H9 (cell line): ENCODE measurements at regions not wholly inside any gene's neighbourhood (a gene's known extent, or its start where the extent isn't known, plus 50 kb on each side); places are given as distances from the start of the nearest gene placed in this dataset.

Source experiments
- DNase-seq: peaks from one replicate; pipeline ENCODE4 v3.0.0-alpha.2; 2017
- H2AFZ ChIP-seq: one replicate; pipeline ENCODE4 v1.6.1; 2013; ENCODE audit warnings: mild to moderate bottlenecking, low read length, control low read depth, moderate library complexity
- H2AK5ac ChIP-seq: 2 replicates; pipeline ENCODE4 v1.6.1; 2013; ENCODE audit warnings: low read length, control low read depth, mixed read lengths; ENCODE audit not compliant: insufficient read length
- H2BK120ac ChIP-seq: one replicate; pipeline ENCODE4 v1.6.1; 2013; ENCODE audit warnings: low read depth, mild to moderate bottlenecking, low read length, control low read depth, inconsistent platforms; ENCODE audit not compliant: poor library complexity, severe bottlenecking
- H2BK12ac ChIP-seq: 2 replicates; pipeline ENCODE4 v1.6.1; 2013; ENCODE audit warnings: low read length, control low read depth, mixed read lengths, low read depth; ENCODE audit not compliant: insufficient read length
- H2BK15ac ChIP-seq: 2 replicates; pipeline ENCODE4 v1.6.1; 2013; ENCODE audit warnings: low read depth, low read length, control low read depth
- H2BK20ac ChIP-seq: one replicate; pipeline ENCODE4 v1.6.1; 2013; ENCODE audit warnings: low read depth, mild to moderate bottlenecking, low read length, control low read depth, inconsistent platforms; ENCODE audit not compliant: poor library complexity, severe bottlenecking
- H2BK5ac ChIP-seq: 2 replicates; pipeline ENCODE4 v1.6.1; 2013; ENCODE audit warnings: low read length, control low read depth, mixed read lengths; ENCODE audit not compliant: insufficient read length
- H3K14ac ChIP-seq: 2 replicates; pipeline ENCODE4 v1.6.1; 2013; ENCODE audit warnings: low read length, control low read depth; ENCODE audit not compliant: insufficient read depth
- H3K18ac ChIP-seq: 2 replicates; pipeline ENCODE4 v1.6.1; 2013; ENCODE audit warnings: low read depth, mild to moderate bottlenecking, mixed read lengths, low read length, control low read depth; ENCODE audit not compliant: insufficient read length
- H3K23ac ChIP-seq: 2 replicates; pipeline ENCODE4 v1.6.1; 2013; ENCODE audit warnings: low read length, control low read depth, mixed read lengths, low read depth; ENCODE audit not compliant: insufficient read length
- H3K23me2 ChIP-seq: 2 replicates; pipeline ENCODE4 v1.6.1; 2013; ENCODE audit warnings: low read depth, mild to moderate bottlenecking, mixed read lengths, low read length, control low read depth; ENCODE audit not compliant: insufficient read length, poor library complexity, severe bottlenecking
- H3K27ac ChIP-seq: 2 replicates; pipeline ENCODE4 v1.5.1; 2013; ENCODE audit warnings: low read length, control low read depth, mixed read lengths, low read depth; ENCODE audit not compliant: insufficient read length
- H3K27me3 ChIP-seq: 2 replicates; pipeline ENCODE4 v1.6.1; 2013; ENCODE audit warnings: low read length, control low read depth, inconsistent platforms; ENCODE audit not compliant: insufficient read depth
- H3K4ac ChIP-seq: 2 replicates; pipeline ENCODE4 v1.6.1; 2013; ENCODE audit warnings: low read depth, mild to moderate bottlenecking, control low read depth, inconsistent platforms, low read length, moderate library complexity
- H3K4me1 ChIP-seq: 2 replicates; pipeline ENCODE4 v1.6.1; 2013; ENCODE audit warnings: low read length, control low read depth, inconsistent platforms; ENCODE audit not compliant: insufficient read depth
- H3K4me2 ChIP-seq: 2 replicates; pipeline ENCODE4 v1.6.1; 2013; ENCODE audit warnings: low read length, control low read depth, mixed read lengths; ENCODE audit not compliant: insufficient read length, insufficient read depth
- H3K56ac ChIP-seq: 2 replicates; pipeline ENCODE4 v1.6.1; 2013; ENCODE audit warnings: low read depth, mild to moderate bottlenecking, mixed read lengths, low read length, control low read depth; ENCODE audit not compliant: insufficient read length
- H3K79me1 ChIP-seq: 2 replicates; pipeline ENCODE4 v1.6.1; 2013; ENCODE audit warnings: low read depth, mild to moderate bottlenecking, moderate library complexity, low read length, control low read depth, inconsistent platforms; ENCODE audit not compliant: insufficient read depth, poor library complexity, severe bottlenecking
- H3K79me2 ChIP-seq: 2 replicates; pipeline ENCODE4 v1.6.1; 2013; ENCODE audit warnings: low read length, control low read depth, inconsistent platforms; ENCODE audit not compliant: insufficient read depth
- H3K9ac ChIP-seq: 2 replicates; pipeline ENCODE4 v1.6.1; 2013; ENCODE audit warnings: low read length, control low read depth, mixed read lengths; ENCODE audit not compliant: insufficient read length; ENCODE audit errors: extremely low read depth
- H3K9me3 ChIP-seq: one replicate; pipeline ENCODE4 v1.6.1; 2013; ENCODE audit warnings: low read depth, low read length, inconsistent platforms; ENCODE audit not compliant: control insufficient read depth
- H3T11ph ChIP-seq: one replicate; pipeline ENCODE4 v1.6.1; 2013; ENCODE audit warnings: mild to moderate bottlenecking, low read length, control low read depth, inconsistent platforms
- H4K20me1 ChIP-seq: one replicate; pipeline ENCODE4 v1.6.1; 2013; ENCODE audit not compliant: control insufficient read depth, insufficient read length, insufficient read depth
- H4K5ac ChIP-seq: 2 replicates; pipeline ENCODE4 v1.6.1; 2013; ENCODE audit warnings: low read depth, mild to moderate bottlenecking, mixed read lengths, low read length, control low read depth; ENCODE audit not compliant: insufficient read length
- H4K8ac ChIP-seq: replicated peaks from 2 replicates; pipeline ENCODE4 v1.6.1; 2013; ENCODE audit warnings: low read length, control low read depth, mixed read lengths, low read depth; ENCODE audit not compliant: insufficient read length
- H4K91ac ChIP-seq: 2 replicates; pipeline ENCODE4 v1.6.1; 2013; ENCODE audit warnings: low read depth, mild to moderate bottlenecking, moderate library complexity, mixed read lengths, low read length, control low read depth; ENCODE audit not compliant: insufficient read length
- H3K27ac Mint-ChIP-seq, 3 experiments: 2 replicates in 2 of 3; 3 replicates in 1 of 3; pipeline ENCODE4 v1.8.0; 2020 to 2021; ENCODE audit warnings: mixed read lengths in 3 of 3, mild to moderate bottlenecking in 1 of 3, moderate library complexity in 1 of 3
- H3K27me3 Mint-ChIP-seq: 2 replicates; pipeline ENCODE4 v1.8.0; 2021; ENCODE audit warnings: low read depth, mild to moderate bottlenecking, moderate library complexity, mixed read lengths
- H3K36me3 Mint-ChIP-seq, 3 experiments: 2 replicates in 2 of 3; 3 replicates in 1 of 3; pipeline ENCODE4 v1.8.0; 2020 to 2021; ENCODE audit warnings: low read depth in 3 of 3, mixed read lengths in 3 of 3; ENCODE audit not compliant: insufficient read depth in 1 of 3
- H3K4me1 Mint-ChIP-seq, 2 experiments: 2 replicates each; pipeline ENCODE4 v1.8.0; 2020; ENCODE audit warnings: mixed read lengths in 2 of 2
- H3K4me3 Mint-ChIP-seq, 2 experiments: 2 replicates in 1 of 2; 3 replicates in 1 of 2; pipeline ENCODE4 v1.8.0; 2020 to 2021; ENCODE audit warnings: mild to moderate bottlenecking in 2 of 2, mixed read lengths in 2 of 2, moderate library complexity in 1 of 2
- H3K9me3 Mint-ChIP-seq, 2 experiments: 2 replicates in 1 of 2; 3 replicates in 1 of 2; pipeline ENCODE4 v1.8.0; 2020; ENCODE audit warnings: mild to moderate bottlenecking in 2 of 2, mixed read lengths in 2 of 2, moderate library complexity in 1 of 2
- CTCF ChIP-seq: fragments of 200-600 bp; sonication (generic); conservative IDR thresholded peaks from 3 replicates; pipeline ENCODE4 v1.8.0; 2021; ENCODE audit warnings: antibody characterized with exemption, mild to moderate bottlenecking
- WGBS: extraction: QIAGEN DNeasy Blood & Tissue Kit; methylation state at CpG from one replicate; pipeline ENCODE4 v1.1.7; 2013; ENCODE audit warnings: missing lambda C conversion rate, low lambda C conversion rate, mixed read lengths; ENCODE audit not compliant: insufficient read length; ENCODE audit errors: extremely low coverage; 5-methylcytosine and 5-hydroxymethylcytosine counted together

DNA sequence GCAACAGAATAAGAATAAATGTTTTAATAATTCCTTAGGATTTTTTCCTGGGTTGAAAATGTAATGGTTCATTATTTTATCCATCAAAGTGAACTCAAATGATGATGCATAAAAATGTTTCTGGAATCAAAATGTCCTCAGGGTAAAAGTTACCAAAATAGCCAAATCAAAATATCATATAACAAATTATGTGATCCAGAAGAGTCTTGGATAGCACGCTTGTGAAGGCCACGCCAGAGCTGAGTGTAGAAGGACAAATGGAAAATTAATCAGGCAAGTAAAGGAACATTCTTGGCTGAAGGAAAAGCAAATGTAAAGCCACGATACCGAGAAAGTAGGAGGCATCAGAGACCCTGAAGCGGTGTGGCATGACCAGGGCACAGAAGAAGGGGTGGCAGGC, 169.2 kb downstream of the CAPZA3 start:
- H3K4ac ChIP-seq, result no peak overlapping the region
- no peak overlapping the region for H2BK15ac ChIP-seq
- no peak overlapping the region for H2BK20ac ChIP-seq
- H3K23ac ChIP-seq, result no peak overlapping the region
- H3K36me3 Mint-ChIP-seq, result peaks cover under 1 to 21% (median 3%) of the 10 kb centered on the region in 3 experiments; a peak in 4 of 7 replicates
- H3K9me3 Mint-ChIP-seq, result peaks cover 13 to 15% of the 10 kb centered on the region in 2 experiments; a peak in 4 of 5 replicates
- H3K27ac Mint-ChIP-seq, result no peak overlapping the region; a peak in 1 of 7 replicates
- no peak overlapping the region for H2BK5ac ChIP-seq
- DNase-seq, result no peak
- H2BK120ac ChIP-seq, result no peak overlapping the region
- no peak overlapping the region for H3K18ac ChIP-seq
- H4K5ac ChIP-seq, result no peak overlapping the region
- no peak overlapping the region for H3K14ac ChIP-seq
- H3K4me2 ChIP-seq, result no peak overlapping the region
- no peaks in the 10 kb centered on the region for H3K79me1 ChIP-seq
- H4K91ac ChIP-seq, result no peak overlapping the region
- no peak overlapping the region for H3K27ac ChIP-seq
- no peaks in the 10 kb centered on the region for H3K27me3 ChIP-seq
- H3K4me1 Mint-ChIP-seq, result 0 out of 4 replicates have a peak, but pooled peaks cover 0 to 3% of the 10 kb centered on the region in 2 experiments
- no peaks in the 10 kb centered on the region for H3K23me2 ChIP-seq
- H3K27me3 Mint-ChIP-seq, result no peaks in the 10 kb centered on the region
- H4K20me1 ChIP-seq, result no peaks in the 10 kb centered on the region
- no peaks in the 10 kb centered on the region for H3K9me3 ChIP-seq
- no peak overlapping the region for H3T11ph ChIP-seq
- H3K4me3 Mint-ChIP-seq, result no peak overlapping the region
- H3K4me1 ChIP-seq, result no peaks in the 10 kb centered on the region
- no CpG with 5 or more reads among the region's 5 CpGs for WGBS
- no peak overlapping the region for H2BK12ac ChIP-seq
- no peak for TF ChIP-seq CTCF
- H2AK5ac ChIP-seq, result no peak overlapping the region
- no peak overlapping the region for H4K8ac ChIP-seq
- no peaks in the 10 kb centered on the region for H3K79me2 ChIP-seq
- H2AFZ ChIP-seq, result no peak overlapping the region
- H3K9ac ChIP-seq, result no peak overlapping the region
- no peak overlapping the region for H3K56ac ChIP-seq
